ENCODE measurements at regions not wholly inside any gene's neighbourhood (a gene's known extent, or its start where the extent isn't known, plus 50 kb on each side); places are given as distances from the start of the nearest gene placed in this dataset.

DNA sequence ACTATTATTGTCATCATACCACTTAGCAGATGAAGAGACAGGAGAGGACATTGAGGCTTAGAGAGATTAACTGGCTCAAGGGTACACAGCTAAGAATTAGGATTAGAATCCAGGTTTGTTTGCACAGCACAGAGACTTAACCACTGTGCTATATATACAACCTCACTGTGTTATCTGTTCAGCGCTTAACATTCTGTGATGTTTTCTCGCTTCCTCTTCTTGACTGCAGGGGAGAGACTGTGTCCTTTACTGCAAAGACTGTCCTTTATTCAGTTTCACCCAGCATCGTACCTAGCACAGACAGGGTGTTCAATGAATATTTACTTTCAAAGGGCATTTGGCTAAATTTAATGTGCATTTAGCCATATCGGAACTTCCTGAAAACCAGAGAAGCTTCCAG is 54.9 kb upstream of the PCDH8 start:
- Histone ChIP-seq H3K27me3 (ENCODE audit: control insufficient read depth, insufficient read depth, low read length) (no peaks in the 10 kb centered on the region), H3K4me1 (no peaks in the 10 kb centered on the region), H2AFZ (no peak overlapping the region), H3K9me3 (ENCODE audit: control insufficient read depth, low read length) (no peaks in the 10 kb centered on the region), H3K9ac (no peak overlapping the region), H3K4me3 (ENCODE audit: low read depth, low read length) (no peak overlapping the region), H3K36me3 (ENCODE audit: control insufficient read depth, insufficient read depth, low read length) (no peaks in the 10 kb centered on the region), H3K27ac (no peak overlapping the region), H3K79me2 (no peaks in the 10 kb centered on the region), H3K4me2 (ENCODE audit: low read length) (no peak overlapping the region)
- TF ChIP-seq, protein P1, sequence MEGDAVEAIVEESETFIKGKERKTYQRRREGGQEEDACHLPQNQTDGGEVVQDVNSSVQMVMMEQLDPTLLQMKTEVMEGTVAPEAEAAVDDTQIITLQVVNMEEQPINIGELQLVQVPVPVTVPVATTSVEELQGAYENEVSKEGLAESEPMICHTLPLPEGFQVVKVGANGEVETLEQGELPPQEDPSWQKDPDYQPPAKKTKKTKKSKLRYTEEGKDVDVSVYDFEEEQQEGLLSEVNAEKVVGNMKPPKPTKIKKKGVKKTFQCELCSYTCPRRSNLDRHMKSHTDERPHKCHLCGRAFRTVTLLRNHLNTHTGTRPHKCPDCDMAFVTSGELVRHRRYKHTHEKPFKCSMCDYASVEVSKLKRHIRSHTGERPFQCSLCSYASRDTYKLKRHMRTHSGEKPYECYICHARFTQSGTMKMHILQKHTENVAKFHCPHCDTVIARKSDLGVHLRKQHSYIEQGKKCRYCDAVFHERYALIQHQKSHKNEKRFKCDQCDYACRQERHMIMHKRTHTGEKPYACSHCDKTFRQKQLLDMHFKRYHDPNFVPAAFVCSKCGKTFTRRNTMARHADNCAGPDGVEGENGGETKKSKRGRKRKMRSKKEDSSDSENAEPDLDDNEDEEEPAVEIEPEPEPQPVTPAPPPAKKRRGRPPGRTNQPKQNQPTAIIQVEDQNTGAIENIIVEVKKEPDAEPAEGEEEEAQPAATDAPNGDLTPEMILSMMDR (IDR thresholded peaks at IDR 0.05), result no peak

- H3K27me3 ChIP-seq (ENCODE audit: control insufficient read depth, insufficient read depth, low read length), result no peaks in the 10 kb centered on the region
- H3K4me1 ChIP-seq, result no peaks in the 10 kb centered on the region
- H3K4me3 ChIP-seq (ENCODE audit: low read depth, low read length), result no peak overlapping the region
- TF ChIP-seq, protein P1 (IDR thresholded peaks at IDR 0.05), result no peak
- no peak overlapping the region for H2AFZ ChIP-seq
- H3K9ac ChIP-seq, result no peak overlapping the region
- H3K79me2 ChIP-seq, result no peaks in the 10 kb centered on the region
- H3K4me2 ChIP-seq (ENCODE audit: low read length), result no peak overlapping the region
- H3K27ac ChIP-seq, result no peak overlapping the region
- no peaks in the 10 kb centered on the region for H3K36me3 ChIP-seq (ENCODE audit: control insufficient read depth, insufficient read depth, low read length)
- H3K9me3 ChIP-seq (ENCODE audit: control insufficient read depth, low read length), result no peaks in the 10 kb centered on the region
These were observed 50.8 kb upstream of the PCDH8 start for GRCh38 chr13:52899206-52899605.
